Peyer's patch (tissue), 4 donors: ENCODE measurements at regions not wholly inside any gene's neighbourhood (a gene's known extent, or its start where the extent isn't known, plus 50 kb on each side); places are given as distances from the start of the nearest gene placed in this dataset.

Source experiments
- POLR2A ChIP-seq, 2 donors: fragments of 450-650 bp; IDR thresholded peaks; one replicate each; pipeline ENCODE4 v1.5.1; 2017; ENCODE audit warnings: antibody characterized with exemption in 2 of 2, mild to moderate bottlenecking in 2 of 2, moderate library complexity in 2 of 2
- TF ChIP-seq, protein P1 (sequence below), 6 experiments: fragments of 450-650 bp in 4 of 6; fragments of 200-600 bp in 2 of 6; sonication (generic) in 1 of 6; IDR thresholded peaks; one replicate each; pipeline ENCODE4 v1.5.1; 2017 to 2019; ENCODE audit warnings: antibody characterized with exemption in 6 of 6, mild to moderate bottlenecking in 3 of 6, moderate library complexity in 1 of 6

DNA sequence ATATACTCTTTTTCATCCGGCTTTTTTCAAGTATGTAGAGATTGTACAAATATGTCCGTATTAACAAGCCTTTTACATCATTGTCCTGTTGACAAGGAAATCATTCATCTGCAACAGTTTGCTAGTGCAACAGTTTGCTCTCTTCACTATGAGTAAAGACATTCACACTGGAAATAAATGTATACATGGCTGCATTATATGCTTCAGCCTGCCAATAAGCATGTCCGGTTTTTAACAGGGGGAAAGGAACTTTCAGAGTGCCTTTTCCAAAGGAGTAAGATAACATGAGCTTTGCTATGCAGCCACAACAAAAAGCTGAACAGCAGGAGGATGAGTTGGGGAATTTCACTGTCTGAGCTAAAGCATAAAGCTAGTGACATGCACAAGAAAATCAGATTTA, 99.4 kb upstream of the ADTRP start:
- TF ChIP-seq, protein P1, sequence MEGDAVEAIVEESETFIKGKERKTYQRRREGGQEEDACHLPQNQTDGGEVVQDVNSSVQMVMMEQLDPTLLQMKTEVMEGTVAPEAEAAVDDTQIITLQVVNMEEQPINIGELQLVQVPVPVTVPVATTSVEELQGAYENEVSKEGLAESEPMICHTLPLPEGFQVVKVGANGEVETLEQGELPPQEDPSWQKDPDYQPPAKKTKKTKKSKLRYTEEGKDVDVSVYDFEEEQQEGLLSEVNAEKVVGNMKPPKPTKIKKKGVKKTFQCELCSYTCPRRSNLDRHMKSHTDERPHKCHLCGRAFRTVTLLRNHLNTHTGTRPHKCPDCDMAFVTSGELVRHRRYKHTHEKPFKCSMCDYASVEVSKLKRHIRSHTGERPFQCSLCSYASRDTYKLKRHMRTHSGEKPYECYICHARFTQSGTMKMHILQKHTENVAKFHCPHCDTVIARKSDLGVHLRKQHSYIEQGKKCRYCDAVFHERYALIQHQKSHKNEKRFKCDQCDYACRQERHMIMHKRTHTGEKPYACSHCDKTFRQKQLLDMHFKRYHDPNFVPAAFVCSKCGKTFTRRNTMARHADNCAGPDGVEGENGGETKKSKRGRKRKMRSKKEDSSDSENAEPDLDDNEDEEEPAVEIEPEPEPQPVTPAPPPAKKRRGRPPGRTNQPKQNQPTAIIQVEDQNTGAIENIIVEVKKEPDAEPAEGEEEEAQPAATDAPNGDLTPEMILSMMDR (IDR thresholded peaks at IDR 0.05), result no peak
- no peak for TF ChIP-seq POLR2A (IDR thresholded peaks at IDR 0.05)
